ENCODE measurements at regions not wholly inside any gene's neighbourhood (a gene's known extent, or its start where the extent isn't known, plus 50 kb on each side); places are given as distances from the start of the nearest gene placed in this dataset.

DNA sequence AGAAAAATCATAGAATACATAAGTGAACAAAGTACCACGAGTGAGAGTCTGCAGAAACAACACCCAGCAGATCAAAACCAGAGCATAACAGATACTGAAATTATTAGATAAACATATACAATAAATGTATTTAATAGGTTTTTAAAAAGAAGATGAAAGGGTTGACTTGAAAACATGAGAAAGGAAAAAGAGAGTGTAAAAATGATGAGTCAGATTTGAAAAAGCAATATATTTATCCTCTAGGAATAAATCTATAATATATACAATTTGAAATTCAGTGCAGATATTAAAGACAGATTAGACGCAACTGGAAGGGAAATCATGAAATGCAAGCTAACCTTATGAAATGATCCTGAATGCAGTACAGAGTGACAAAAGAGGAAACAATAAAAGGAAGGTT is 170.2 kb upstream of the RUNX1 start:
- no peak for DNase-seq (ENCODE audit: low read depth)
- in situ Hi-C loops (cut with HindIII; ENCODE audit: low sequenced_read_pairs), result no loop called here
- TF ChIP-seq CTCF (IDR thresholded peaks at IDR 0.05; ENCODE audit: low read depth, low read length, missing control alignments), result no peak
- H3K4me3 ChIP-seq (ENCODE audit: low read depth, low read length), result no peak overlapping the region

DNA sequence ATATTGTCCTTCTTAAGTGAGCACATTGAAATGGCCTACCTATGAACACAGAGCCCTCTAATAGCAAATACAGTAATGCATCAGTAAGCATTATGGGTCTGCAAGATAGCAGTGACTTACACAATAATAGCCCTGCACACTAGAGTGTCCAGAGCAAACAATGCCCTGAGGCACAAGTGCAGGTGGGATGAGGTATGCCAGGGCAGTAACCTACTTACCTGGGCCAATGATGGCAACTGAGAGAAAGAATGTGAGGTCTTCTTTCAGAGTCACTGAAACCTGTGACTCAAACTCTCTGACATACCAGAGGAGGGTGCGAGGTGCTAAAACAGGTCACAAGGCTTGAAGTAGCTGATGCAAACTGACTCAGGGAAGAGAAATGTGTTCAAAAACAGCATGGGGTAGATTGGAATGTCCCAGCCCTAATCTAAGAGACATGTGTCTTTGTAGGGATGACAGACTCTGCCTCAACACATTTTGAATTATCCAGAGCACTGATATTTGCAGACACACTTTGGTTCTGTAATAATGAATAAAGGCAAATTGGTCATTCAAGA is 168.5 kb upstream of the RUNX1 start:
- no peak overlapping the region for H3K4me3 ChIP-seq (ENCODE audit: low read depth, low read length)
- in situ Hi-C loops (cut with HindIII; ENCODE audit: low sequenced_read_pairs), result no loop called here
- TF ChIP-seq CTCF (IDR thresholded peaks at IDR 0.05; ENCODE audit: low read depth, low read length, missing control alignments), result no peak
- no peak for DNase-seq (ENCODE audit: low read depth)

DNA sequence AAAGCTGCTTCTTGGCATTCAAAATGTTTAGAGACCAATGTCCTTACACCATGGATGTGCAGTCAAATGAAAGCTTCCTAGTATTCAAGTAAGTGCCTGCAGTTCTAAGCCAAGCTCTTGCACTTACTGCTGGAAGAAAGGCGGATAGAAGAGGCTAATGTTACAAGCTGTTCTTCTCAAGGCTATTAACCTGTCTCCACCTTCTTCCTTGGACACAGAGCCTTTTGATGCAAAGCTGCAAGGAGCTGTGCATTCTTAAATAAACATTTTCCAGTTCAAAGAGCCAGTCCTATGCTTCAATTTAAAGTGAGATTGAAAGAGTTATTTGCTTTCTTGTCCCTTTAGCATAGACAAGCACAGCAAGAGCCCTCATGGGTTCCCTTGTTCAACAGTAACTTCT is 167.9 kb upstream of the RUNX1 start:
- DNase-seq (ENCODE audit: low read depth), result no peak
- in situ Hi-C loops (cut with HindIII; ENCODE audit: low sequenced_read_pairs), result no loop called here
- no peak for TF ChIP-seq CTCF (IDR thresholded peaks at IDR 0.05; ENCODE audit: low read depth, low read length, missing control alignments)
- no peak overlapping the region for H3K4me3 ChIP-seq (ENCODE audit: low read depth, low read length)

GRCh38 chr21:35215870-35216269 is 166.8 kb upstream of the RUNX1 start:
- in situ Hi-C loops (cut with HindIII; ENCODE audit: low sequenced_read_pairs), result no loop called here
- DNase-seq (ENCODE audit: low read depth), result no peak
- no peak overlapping the region for H3K4me3 ChIP-seq (ENCODE audit: low read depth, low read length)
- no peak for TF ChIP-seq CTCF (IDR thresholded peaks at IDR 0.05; ENCODE audit: low read depth, low read length, missing control alignments)

DNA sequence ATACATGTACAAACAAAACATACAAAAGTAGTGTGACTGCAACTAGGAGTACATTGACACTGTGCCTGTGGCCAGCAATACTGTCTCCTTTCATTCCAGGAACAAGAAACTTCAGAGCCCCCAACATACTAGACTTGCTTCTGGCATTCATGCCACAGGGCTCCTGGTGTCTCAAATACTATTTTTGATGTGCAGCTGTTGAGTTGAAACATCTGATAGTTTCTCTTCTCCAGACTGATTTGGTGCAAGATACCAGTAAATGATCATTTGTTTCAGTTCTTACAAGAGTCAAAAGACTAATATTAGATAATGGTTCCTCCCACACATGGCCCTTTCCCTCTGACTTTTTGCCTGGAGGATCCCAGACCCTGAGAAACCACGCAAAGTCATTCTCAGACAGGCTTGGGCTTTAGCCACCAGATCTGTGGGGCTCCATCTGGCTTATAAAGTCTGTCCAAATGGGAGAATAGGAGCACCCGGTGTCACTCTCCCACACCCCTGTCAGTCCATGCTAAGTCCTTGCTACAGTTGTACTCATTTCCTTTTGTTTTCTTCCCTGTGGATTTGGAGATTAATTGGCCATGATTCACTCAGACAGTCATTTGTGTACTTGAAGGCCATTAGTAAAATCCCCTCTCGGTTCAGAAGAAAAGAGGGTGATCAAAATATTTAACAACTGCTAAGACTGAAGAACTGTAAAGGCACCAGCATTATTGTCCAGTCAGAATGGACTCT is 163.5 kb upstream of the RUNX1 start:
- no peak for DNase-seq (ENCODE audit: low read depth)
- TF ChIP-seq CTCF (IDR thresholded peaks at IDR 0.05; ENCODE audit: low read depth, low read length, missing control alignments), result no peak
- in situ Hi-C loops (cut with HindIII; ENCODE audit: low sequenced_read_pairs), result no loop called here
- no peak overlapping the region for H3K4me3 ChIP-seq (ENCODE audit: low read depth, low read length)

- no peak for TF ChIP-seq CTCF (IDR thresholded peaks at IDR 0.05; ENCODE audit: low read depth, low read length, missing control alignments)
- H3K4me3 ChIP-seq (ENCODE audit: low read depth, low read length), result no peak overlapping the region
- DNase-seq (ENCODE audit: low read depth), result no peak
- in situ Hi-C loops (cut with HindIII; ENCODE audit: low sequenced_read_pairs), result no loop called here
Measured at GRCh38 chr21:35211782-35212181, 162.7 kb upstream of the RUNX1 start.
